Fibroblast of skin of right quadriceps (primary cell): ENCODE measurements at regions not wholly inside any gene's neighbourhood (a gene's known extent, or its start where the extent isn't known, plus 50 kb on each side); places are given as distances from the start of the nearest gene placed in this dataset.

Source experiments
- DNase-seq: peaks from one replicate; pipeline ENCODE4 v3.0.0-alpha.2; 2013

GRCh38 chr10:69684020-69684980, 54.3 kb downstream of the FAM241B start:
- DNase-seq, result no peak

- no peak for DNase-seq
Measured at GRCh38 chr10:69684981-69685353, 54.9 kb downstream of the FAM241B start.

- DNase-seq, result no peak
Measured at GRCh38 chr10:69685426-69685801, 55.4 kb downstream of the FAM241B start.

- no peak for DNase-seq
Measured at GRCh38 chr10:69685802-69686585, 55.9 kb downstream of the FAM241B start.

GRCh38 chr10:69686866-69687265, 56.8 kb downstream of the FAM241B start:
- DNase-seq, result no peak

- no peak for DNase-seq
Measured at GRCh38 chr10:69687426-69687825, 57.4 kb downstream of the FAM241B start.

- DNase-seq, result no peak
Measured at GRCh38 chr10:69692267-69692666, 62.2 kb downstream of the FAM241B start.

- DNase-seq, result no peak
Measured at GRCh38 chr10:69692891-69693290, 62.8 kb downstream of the FAM241B start.

- no peak for DNase-seq
Measured at GRCh38 chr10:69693886-69694285, 63.8 kb downstream of the FAM241B start.

- peak; percentile 90 for DNase-seq
Measured at GRCh38 chr10:69696073-69696731, 66.2 kb downstream of the FAM241B start.

GRCh38 chr10:69697006-69697405, 67.0 kb downstream of the FAM241B start:
- no peak for DNase-seq

- DNase-seq, result peak; percentile 11
Measured at GRCh38 chr10:69703256-69703655, 73.2 kb downstream of the FAM241B start.

- peak; percentile 83 for DNase-seq
Measured at GRCh38 chr10:69703766-69704630, 74.0 kb downstream of the FAM241B start.

- DNase-seq, result no peak
Measured at GRCh38 chr10:69709366-69709941, 79.4 kb downstream of the FAM241B start.

- DNase-seq, result no peak
Measured at GRCh38 chr10:69710008-69710888, 80.2 kb downstream of the FAM241B start.

GRCh38 chr10:69712342-69712741, 82.3 kb downstream of the FAM241B start:
- no peak for DNase-seq

- no peak for DNase-seq
Measured at GRCh38 chr10:69714572-69714971, 84.5 kb downstream of the FAM241B start.

GRCh38 chr10:69715156-69715898, 85.3 kb downstream of the FAM241B start:
- DNase-seq, result peak; percentile 22

GRCh38 chr10:69715899-69716606, 85.7 kb upstream of the COL13A1 start:
- no peak for DNase-seq
